Ecto neural progenitor cell (in vitro differentiated cells): ENCODE measurements at regions not wholly inside any gene's neighbourhood (a gene's known extent, or its start where the extent isn't known, plus 50 kb on each side); places are given as distances from the start of the nearest gene placed in this dataset.
"Not testable (repeated sequence)": the region's sequence is repeated elsewhere in the genome, so short reads cannot be mapped to it uniquely, and the experiment has no call there.

ENCODE experiments used
- DNase-seq: peaks from one replicate; pipeline ENCODE4 v3.0.0-alpha.2; 2018; ENCODE audit warnings: low spot score

DNA sequence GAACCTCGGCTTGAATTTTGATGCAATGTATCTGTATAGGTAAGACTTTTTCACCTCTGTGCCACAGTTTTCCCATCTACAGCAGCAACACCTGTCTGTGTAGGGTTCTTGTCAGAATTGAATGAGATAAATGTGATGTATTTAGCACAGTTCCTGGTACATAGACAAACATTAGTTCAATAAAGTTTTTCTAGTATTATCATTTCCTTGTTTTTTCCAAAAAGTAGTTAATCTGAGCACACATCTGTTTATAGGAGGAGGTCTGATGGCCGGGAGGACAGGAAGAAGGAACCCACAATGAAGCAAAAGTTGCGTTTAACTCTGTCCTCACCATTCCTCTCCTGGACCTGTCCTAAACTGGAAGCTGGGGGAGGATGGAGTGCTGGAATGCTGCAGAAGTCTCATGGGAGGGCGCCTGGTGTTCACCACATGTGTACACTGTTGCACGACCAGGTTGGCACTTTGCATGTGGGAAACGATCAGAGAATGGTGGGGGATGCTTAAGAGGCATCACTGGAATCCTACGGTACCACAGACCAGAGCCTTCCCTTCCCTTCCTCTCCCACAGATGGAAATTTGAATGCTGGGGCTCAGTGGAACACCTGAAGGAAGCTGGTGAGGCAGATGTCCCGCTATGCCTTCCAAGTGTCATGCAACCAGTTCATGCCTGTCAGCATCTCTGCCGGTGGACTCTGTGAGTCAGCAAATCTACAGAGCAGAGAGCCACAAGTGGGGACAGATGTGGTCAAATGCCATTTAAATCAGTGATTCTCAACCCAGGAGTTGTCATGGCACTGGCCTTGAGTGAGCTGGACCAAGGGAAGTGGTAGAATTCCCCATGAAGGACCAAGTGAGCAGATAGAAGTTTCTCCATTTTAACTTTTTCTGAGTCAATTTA lies 315.6 kb downstream of the DLEU7 start:
- DNase-seq: no peak

GRCh38 chr13:50529154-50529882 lies 314.2 kb downstream of the DLEU7 start:
- no peak for DNase-seq

- no peak for DNase-seq
These were observed 311.3 kb downstream of the DLEU7 start for GRCh38 chr13:50531917-50532899.

DNA sequence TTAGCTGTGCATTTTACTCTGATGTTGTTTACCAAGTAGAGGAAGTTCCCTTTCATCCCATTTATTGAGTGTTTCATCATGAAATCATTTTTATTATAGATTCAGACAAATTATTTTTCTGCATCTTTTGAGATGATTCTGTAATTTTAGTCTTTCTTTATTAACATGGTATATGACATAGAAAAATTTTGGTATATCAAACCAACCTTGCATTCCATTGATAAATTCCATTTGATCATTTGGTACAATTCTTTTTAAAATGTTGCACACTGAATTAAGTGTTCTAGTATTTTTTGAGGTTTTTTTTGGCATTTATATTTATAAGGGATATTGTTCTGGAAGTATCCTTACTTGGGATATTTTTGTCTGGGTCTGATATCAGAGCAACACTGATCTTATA lies 308.4 kb downstream of the DLEU7 start:
- no peak for DNase-seq

GRCh38 chr13:50537029-50537428 lies 306.5 kb downstream of the DLEU7 start:
- DNase-seq: no peak

DNA sequence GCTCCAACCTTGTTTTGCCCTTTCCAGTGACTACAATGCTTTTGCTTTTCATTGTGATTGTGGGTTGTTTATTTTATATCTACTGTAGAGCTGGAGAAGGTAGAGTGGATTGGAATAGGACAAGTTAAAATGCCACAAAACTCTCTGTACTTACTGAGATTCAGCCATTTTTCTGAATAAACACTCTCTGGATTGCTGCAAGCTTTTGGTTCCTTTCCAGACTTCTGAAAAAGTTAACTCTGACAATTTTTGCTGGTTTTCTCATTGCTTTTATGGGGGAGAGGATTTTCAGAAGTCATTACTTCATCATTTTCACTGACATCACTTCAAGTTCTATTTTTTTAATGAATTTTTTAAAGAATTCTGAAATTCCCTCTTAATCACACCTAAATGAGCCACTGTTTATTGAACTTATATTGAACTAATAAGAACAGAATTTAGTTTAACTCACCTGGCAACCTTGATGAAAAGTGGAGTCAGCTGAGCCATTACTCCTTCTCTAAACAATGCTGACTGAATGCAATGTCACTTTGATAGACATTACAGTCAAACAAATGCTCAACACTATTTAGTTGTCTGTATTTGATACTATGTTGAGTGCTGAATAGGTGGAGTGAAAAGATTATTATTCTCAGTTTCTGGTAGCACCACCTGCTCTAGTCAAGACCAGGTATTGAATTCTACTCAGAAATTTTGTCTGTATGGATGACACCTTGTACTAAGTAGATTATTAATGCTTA lies 303.5 kb downstream of the DLEU7 start:
- no peak for DNase-seq

DNA sequence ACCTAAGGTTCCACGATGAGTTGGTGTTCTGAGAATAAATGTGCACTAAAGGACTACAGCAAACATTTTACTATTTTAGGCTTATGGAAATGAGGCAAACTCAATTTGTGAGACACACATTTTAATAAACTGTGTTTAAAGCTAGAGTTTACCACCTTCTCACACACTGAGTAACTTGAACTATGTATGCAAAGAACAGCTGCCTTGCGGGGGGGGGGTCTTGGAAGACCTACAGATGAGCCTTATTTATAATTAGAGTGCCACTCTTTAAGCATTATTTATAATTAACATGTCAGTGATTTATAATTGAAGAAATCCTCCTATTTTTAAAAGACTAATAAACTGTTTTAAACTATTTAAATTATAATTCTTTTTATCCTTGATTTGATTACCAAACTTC lies 300.4 kb downstream of the DLEU7 start:
- DNase-seq: no peak

DNA sequence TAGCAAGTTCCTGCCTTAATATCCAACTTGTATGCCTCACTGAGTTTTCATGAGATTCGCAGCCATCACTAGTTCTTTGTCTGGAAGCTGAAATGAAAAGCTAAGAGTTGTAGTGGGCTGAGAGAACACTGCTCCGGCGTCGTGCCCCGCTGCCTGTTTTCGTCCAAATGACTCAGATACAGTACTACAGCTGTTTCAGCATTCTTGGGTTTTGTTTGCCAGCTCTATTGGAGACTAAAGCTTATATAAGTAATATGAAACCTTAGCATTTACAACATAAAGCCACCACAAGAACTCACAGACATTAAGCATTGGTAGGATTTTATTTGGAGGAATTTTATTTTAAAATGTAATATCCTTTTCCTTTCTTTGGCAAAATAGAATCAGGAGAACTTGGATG lies 299.7 kb downstream of the DLEU7 start:
- DNase-seq: no peak

GRCh38 chr13:50544211-50544610 lies 299.3 kb downstream of the DLEU7 start:
- no peak for DNase-seq

DNA sequence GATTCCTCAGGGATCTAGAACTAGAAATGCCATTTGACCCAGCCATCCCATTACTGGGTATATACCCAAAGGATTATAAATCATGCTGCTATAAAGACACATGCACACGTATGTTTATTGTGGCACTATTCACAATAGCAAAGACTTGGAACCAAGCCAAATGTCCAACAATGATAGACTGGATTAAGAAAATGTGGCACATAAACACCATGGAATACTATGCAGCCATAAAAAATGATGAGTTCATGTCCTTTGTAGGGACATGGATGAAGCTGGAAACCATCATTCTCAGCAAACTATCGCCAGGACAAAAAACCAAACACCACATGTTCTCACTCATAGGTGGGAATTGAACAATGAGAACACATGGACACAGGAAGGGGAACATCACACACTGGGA lies 296.3 kb downstream of the DLEU7 start:
- not testable (repeated sequence) for DNase-seq

DNA sequence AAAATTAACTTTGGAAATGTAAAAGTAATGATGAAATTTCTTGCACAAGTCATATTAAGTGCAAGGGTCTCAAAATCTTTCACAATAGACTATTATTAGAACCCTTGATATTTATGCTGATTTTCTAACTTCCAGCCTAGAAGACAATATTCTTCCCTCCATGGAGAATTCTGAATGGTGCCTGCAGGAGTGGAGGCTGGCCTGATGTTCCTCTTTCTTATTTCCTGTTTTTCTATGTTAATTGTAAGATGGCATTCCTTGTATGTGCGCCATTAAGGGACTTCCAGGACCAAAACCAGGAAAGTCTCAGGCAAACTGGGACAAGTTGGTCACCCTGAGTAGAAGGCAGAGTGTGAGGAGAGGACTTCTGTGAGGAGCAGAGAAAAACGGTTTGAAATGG lies 294.9 kb downstream of the DLEU7 start:
- no peak for DNase-seq

DNA sequence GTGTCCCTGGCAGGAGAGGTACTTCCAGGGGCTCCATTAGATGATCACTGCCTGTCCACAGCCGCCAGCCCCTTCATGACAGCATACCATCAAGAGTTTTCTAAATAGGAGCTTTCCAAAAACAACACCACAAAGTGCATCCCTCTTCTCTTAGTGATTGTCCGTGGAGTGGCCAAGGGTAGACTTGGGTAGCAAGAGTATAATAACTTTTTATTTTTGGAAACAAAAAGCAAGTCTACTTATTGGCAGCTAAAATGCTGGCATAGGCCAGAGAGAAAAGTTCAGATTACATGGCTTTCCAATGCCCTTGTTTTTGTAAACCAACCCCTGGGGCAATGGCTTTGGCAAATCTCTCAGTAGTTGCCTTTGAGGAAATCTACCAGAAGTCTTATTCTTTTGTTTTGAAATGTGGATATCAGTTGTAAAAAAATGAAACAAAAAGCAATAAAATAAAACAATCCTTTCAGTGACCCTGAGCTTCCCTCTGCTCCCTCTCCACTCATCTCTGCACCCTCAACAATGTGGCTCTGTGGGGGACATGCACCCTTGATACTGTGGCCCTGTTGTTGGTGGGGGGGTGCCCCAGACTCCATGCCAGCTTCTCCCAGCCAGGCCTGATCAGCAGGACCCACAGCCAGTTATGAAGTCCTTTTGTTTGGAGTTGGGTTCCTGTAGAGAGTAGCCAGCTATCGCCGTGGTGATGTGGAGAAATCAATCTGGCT lies 294.1 kb downstream of the DLEU7 start:
- no peak for DNase-seq

DNA sequence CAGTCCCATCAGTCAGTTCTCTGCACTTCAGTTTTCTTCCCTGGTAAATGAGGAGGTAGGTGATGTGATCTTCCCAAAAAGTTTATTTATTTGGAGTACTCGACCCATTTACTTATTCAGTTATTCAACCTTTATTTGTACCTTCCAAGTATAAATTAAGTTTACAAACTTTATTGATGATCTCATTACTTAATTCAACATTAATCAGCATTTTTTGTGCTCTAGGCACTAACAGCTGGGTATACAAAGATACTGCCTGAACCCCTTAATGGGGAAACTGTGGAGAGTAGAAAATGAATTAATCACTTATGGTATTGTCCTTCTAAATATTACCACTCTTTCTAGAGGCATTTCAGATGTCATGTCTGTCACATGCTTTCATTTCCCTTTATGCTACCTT lies 293.3 kb downstream of the DLEU7 start:
- no peak for DNase-seq

DNA sequence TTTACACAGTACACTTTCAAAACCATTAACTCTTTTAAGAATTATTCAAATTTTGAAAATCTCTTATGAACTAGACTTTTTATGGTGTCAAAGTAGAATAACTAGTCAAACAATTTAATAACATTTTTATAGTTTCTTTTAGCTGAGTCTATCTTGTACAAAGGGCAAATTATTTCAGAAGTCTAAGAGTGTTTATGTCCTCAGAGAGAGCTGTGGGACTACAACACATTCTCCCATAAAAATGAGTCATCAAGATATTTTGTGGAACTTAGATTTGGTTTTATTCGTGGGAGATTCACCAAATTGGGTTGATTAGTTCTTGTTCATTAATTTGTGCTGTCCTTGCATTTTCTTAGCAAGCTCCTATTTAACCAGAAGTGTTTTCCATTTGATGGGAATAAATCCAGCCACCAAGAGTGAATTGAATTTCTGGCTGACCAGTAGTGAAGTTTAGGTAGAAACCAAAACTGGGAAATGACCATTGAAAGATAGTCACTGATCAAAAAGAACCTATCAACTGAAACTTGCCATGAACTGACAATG lies 291.0 kb downstream of the DLEU7 start:
- no peak for DNase-seq

DNA sequence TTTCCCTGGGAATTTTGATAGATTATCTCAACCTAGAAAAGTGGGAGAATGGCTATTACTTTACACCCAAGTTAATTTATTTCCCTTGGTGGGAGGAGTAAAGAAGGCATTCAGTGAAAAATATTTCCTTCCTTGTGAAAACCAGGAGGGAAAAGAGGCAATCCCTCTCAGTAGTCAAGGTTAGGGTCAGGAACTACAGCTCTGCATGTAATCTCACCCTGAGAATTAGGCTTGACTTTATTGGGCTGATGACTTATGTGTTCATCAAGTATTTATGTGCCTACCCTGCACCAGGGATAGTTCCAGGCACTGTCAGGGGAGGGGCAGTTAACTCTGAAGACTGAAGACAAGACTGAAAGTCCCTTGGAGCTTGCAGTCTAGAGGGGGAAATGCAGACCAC lies 281.8 kb downstream of the DLEU7 start:
- no peak for DNase-seq

- DNase-seq: no peak
These were observed 276.8 kb downstream of the DLEU7 start for GRCh38 chr13:50566646-50567045.

DNA sequence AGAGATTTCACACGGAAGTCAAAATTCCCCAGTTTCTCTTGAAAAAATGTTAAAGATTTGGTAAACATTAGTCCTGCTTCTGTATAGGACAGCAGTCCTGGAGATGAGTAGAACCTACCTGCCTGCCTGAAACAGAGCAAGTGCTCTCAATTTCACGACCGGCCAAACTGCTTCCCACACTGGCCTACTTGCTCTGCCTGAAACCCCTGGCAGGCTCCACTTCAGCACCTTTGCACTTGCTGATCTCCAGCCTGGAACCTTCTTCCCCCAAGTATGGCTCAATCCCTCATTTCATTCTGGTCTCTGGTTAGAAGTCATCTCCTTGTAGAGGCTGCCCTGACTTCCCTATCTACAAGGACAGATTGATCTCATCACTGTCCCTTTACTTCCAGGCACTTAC lies 271.4 kb downstream of the DLEU7 start:
- DNase-seq: no peak

DNA sequence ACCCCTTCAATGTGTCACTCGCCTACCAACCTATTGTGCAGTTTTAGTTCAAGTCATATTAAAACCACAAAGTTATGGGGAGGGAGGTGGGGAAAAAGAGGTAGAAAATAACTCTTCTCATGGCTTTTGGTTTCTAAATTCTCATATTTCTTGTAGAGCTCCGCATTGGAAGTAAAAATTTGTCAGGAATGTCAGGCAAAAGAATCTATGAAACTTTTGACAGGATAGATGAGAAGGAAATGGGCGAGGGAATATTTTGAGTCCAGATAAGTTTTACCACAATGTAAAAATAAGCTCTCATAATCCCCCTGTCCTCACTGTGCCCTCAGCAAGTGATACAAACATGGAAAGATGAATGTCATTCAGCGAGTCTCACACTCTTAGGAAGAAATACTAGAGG lies 270.4 kb downstream of the DLEU7 start:
- DNase-seq: no peak

DNA sequence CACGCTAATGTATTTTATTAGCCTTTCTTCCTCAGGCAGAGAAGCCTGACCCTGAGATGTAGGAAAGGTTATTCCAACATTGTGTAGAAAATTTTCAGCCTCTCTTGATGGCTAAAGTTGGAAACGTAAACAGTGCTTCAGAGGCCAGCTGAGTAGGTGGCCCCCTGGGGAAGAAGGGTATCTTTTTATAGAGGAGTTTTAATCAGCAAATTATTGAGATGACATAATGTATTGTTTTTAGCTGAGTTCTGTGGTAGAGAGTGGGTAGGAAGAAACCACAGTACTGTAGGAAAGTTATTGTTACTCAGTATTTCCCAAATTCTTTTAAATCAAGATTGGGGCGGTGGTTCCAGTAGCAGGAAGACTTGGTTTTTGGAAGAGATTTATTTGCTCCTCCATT lies 268.8 kb downstream of the DLEU7 start:
- no peak for DNase-seq

- no peak for DNase-seq
These were observed 268.4 kb downstream of the DLEU7 start for GRCh38 chr13:50575138-50575537.

GRCh38 chr13:50576156-50576555 lies 267.3 kb downstream of the DLEU7 start:
- DNase-seq: no peak
